Fibroblast of mammary gland (primary cell): ENCODE measurements at regions not wholly inside any gene's neighbourhood (a gene's known extent, or its start where the extent isn't known, plus 50 kb on each side); places are given as distances from the start of the nearest gene placed in this dataset.

Experiments used
- DNase-seq: peaks from one replicate; pipeline ENCODE4 v3.0.0-alpha.2; 2010; ENCODE audit warnings: low read depth
- H3K4me3 ChIP-seq: 2 replicates; pipeline ENCODE4 v1.5.1; 2011; ENCODE audit warnings: low read depth, mild to moderate bottlenecking, low read length, moderate library complexity; ENCODE audit not compliant: control insufficient read depth
- TF ChIP-seq, protein P1 (sequence below): conservative IDR thresholded peaks from 2 replicates; pipeline ENCODE4 v1.5.1; 2011; ENCODE audit warnings: low read depth, low read length, inconsistent platforms; ENCODE audit not compliant: control insufficient read depth, insufficient read depth

DNA sequence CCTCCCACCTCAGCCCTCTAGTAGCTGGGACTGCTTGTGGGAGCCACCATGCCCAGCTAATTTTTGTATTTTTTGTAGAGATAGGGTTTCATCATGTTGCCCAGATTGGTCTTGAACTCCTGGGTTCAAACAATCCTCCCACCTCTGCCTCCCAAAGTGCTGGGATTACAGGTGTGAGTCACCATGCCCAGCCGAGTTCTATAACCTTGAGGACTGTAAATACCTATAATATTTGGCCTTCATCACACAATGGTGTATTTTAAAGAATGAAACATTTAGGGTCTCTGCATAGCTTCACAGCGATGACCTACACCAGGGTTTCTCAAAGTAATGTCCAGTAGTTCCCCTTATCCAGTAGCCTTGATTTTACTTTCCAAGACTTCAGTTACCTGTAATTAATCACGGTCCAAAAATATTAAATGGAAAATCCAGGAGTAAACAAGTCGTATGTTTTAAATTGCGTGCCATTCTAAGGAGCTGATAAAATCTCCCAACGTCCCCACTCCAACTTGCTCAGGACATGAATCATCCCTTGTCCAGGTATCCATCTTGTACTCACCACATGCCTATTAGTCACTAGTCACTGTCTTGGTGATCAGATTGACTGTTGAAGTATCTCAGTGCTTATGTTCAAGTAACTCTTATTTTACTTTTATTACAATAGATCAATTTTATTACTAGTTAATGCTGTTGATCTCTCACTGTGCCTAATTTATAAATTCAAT lies 368.2 kb downstream of the BTG1 start:
- TF ChIP-seq, protein P1, sequence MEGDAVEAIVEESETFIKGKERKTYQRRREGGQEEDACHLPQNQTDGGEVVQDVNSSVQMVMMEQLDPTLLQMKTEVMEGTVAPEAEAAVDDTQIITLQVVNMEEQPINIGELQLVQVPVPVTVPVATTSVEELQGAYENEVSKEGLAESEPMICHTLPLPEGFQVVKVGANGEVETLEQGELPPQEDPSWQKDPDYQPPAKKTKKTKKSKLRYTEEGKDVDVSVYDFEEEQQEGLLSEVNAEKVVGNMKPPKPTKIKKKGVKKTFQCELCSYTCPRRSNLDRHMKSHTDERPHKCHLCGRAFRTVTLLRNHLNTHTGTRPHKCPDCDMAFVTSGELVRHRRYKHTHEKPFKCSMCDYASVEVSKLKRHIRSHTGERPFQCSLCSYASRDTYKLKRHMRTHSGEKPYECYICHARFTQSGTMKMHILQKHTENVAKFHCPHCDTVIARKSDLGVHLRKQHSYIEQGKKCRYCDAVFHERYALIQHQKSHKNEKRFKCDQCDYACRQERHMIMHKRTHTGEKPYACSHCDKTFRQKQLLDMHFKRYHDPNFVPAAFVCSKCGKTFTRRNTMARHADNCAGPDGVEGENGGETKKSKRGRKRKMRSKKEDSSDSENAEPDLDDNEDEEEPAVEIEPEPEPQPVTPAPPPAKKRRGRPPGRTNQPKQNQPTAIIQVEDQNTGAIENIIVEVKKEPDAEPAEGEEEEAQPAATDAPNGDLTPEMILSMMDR = no peak
- no peak overlapping the region for H3K4me3 ChIP-seq
- peak; percentile 53 for DNase-seq

DNA sequence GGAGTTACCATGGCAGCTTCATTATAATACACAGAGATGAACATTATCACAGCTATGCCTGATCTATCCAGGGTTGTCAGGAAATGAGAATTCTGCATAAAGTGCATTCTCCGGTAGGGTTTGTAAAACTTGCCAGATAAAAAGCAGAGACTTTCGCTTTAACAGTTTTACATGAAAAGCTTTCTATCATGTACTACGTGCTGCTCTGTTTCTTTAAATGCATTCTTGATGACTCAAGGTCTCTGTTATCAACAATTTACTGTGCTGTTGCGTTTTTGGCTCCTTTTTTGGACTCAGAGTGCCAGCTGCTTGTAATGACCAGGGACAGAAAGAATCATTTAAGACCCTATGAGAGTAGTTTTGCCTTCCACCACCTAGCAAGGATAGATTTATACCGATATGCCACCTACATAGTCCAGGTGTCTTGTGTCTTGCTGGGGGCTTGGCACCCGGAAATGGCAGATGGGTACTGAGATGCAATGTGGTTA lies 371.2 kb downstream of the BTG1 start:
- no peak overlapping the region for H3K4me3 ChIP-seq
- TF ChIP-seq, protein P1 = no peak
- DNase-seq = peak; percentile 58

DNA sequence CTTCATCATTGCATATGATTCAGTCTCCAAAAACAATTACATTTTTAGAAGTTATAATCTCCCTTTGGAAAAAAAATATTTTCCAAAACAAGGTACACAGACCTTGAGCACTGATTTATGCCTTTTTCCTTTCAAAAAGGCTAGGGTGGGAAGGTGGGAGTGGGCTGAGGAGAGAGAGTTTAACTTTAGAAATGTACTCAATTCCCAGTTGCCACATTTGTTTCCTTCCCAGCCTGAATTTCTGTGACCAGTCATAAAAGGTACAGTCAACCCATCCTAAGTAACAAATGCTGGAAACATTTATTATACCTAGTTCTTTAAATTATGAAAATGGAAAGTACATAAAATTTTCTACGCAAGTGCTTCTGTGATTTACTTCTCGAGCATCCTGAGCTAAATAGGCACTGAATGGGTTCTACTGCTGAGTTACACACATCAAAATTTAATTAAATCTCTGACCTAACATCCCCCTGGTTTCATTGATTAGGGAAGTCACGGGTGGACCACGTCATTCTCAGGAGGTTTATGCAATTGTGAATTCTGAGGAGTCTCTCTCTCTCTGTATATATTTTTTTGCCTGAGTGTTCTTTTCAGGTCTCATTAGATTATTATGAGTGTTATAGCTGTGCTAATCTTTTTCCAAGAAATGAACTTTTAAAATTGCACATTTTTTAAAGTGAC lies 371.8 kb downstream of the BTG1 start:
- no peak overlapping the region for H3K4me3 ChIP-seq
- TF ChIP-seq, protein P1 = no peak
- peak; percentile 34 for DNase-seq

DNA sequence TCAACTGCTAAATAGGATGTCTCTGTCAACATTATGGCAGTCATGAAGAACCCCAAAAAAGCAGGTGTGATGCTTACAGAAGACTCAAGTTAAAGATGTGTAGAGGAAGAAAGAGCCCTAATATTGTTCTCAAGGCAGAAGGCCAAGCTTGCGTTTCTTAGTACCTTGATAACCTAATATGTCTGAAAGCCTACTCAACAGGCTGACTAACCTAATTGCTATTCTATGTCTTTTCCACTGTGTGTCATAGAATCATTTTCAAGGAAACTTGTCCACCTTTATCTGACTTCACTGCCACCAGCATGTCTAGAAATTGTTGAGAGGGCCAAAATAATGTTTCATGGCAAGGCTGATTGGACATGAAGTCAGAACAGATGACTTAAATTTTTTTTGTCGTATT lies 373.2 kb downstream of the BTG1 start:
- no peak overlapping the region for H3K4me3 ChIP-seq
- DNase-seq = no peak
- TF ChIP-seq, protein P1 = no peak

DNA sequence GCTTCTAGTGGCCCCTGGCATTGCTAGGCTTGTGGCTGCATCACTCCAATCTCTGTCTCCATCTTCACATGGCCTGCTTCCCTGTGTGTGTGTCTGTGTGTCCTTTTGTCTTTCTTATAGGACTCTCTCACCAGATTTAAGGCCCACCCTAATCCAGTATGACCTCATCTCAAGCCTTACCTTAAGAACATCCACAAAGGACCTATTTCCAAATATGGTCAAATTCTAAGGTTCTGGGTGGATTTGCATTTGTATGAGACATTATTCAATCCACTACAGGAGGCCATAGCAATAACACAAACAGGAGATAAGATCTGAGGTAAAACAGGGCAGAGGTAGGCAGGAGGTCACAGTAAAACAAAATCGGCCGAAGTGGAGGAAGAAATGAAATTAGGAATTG lies 375.9 kb downstream of the BTG1 start:
- H3K4me3 ChIP-seq = no peak overlapping the region
- no peak for DNase-seq
- TF ChIP-seq, protein P1 = no peak

DNA sequence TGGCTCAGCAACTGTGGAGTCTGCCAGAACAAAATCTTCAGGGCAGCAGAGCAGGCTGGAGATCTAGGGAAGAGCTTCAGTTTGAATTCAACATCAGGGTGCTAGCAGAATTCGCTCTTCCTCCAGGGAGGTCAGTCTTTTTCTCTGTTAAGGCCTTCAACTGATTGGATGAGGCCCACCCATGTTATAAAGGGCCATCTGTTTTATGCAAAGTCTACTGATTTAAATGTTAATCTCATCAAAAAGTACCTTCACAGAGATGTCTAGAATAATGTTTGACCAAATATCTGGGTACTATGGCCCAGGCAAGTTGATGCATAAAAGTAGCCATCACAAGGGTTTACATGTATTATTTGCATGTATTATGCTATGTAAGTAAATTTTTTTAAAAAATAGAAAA lies 378.4 kb downstream of the BTG1 start:
- TF ChIP-seq, protein P1 = no peak
- DNase-seq = no peak

More for the DNA sequence above, 378.4 kb downstream of the BTG1 start:
- H3K4me3 ChIP-seq = no peak overlapping the region
